B cell (primary cell): ENCODE measurements at regions not wholly inside any gene's neighbourhood (a gene's known extent, or its start where the extent isn't known, plus 50 kb on each side); places are given as distances from the start of the nearest gene placed in this dataset.

Experiments
- ATAC-seq: fragments of 200-7000 bp; cut with Tn5 transposase; one replicate; pipeline ENCODE4 v1.10.0; 2021; ENCODE audit warnings: low read depth, mild to moderate bottlenecking, moderate number of reproducible peaks, moderate library complexity
- CTCF ChIA-PET: fragments of 350-600 bp; sonication (Branson Sonifier 250); formaldehyde crosslinking; loops from one replicate; lab custom pipeline; 2021; ENCODE audit warnings: antibody characterized with exemption, inconsistent platforms; lab: Charles Lee
- POLR2A ChIA-PET: fragments of 350-600 bp; sonication (Branson Sonifier 250); formaldehyde crosslinking; loops from one replicate; lab custom pipeline; 2021; ENCODE audit warnings: antibody characterized with exemption; lab: Charles Lee
- DNase-seq: peaks from one replicate; pipeline ENCODE4 v3.0.0; 2013
- H2AFZ ChIP-seq: 2 replicates; pipeline ENCODE4 v1.6.1; 2012; ENCODE audit warnings: mild to moderate bottlenecking, low read depth, low read length; ENCODE audit not compliant: insufficient read depth, poor library complexity, severe bottlenecking
- H3K27ac ChIP-seq, 2 donors: 1 replicate in 1 of 2; 2 replicates in 1 of 2; pipeline ENCODE4 v1.5.1; 2012 to 2013; ENCODE audit warnings: low read length in 2 of 2, mild to moderate bottlenecking in 2 of 2, moderate library complexity in 1 of 2
- H3K27me3 ChIP-seq, 4 experiments: fragments of 200-600 bp in 1 of 4; sonication (generic) in 1 of 4; replicated peaks in 1 of 4; 1 replicate in 2 of 4; 2 replicates in 2 of 4; pipeline versions ENCODE4 v1.6.1 to v1.7.0; 2013 to 2016; ENCODE audit warnings: low read length in 3 of 4, mild to moderate bottlenecking in 2 of 4, mixed read lengths in 1 of 4, moderate library complexity in 1 of 4; ENCODE audit not compliant: insufficient read depth in 4 of 4, control insufficient read depth in 3 of 4; ENCODE audit errors: control extremely low read depth in 1 of 4
- H3K36me3 ChIP-seq, 2 experiments: replicated peaks in 1 of 2; 1 replicate in 1 of 2; 2 replicates in 1 of 2; pipeline versions ENCODE4 v1.6.1 to v1.7.1; 2013; ENCODE audit warnings: low read length in 1 of 2; ENCODE audit not compliant: insufficient read depth in 2 of 2, control insufficient read depth in 1 of 2; ENCODE audit errors: control extremely low read depth in 1 of 2, extremely low read depth in 1 of 2
- H3K4me1 ChIP-seq, 2 donors: fragments of 200-600 bp in 1 of 2; sonication (generic) in 1 of 2; 1 replicate in 1 of 2; 2 replicates in 1 of 2; pipeline versions ENCODE4 v1.5.1 to v1.6.1; 2013 to 2017; ENCODE audit warnings: low read length in 2 of 2; ENCODE audit not compliant: control insufficient read depth in 2 of 2, insufficient read depth in 2 of 2
- H3K4me2 ChIP-seq: replicated peaks from 2 replicates; pipeline ENCODE3; 2012; ENCODE audit warnings: mild to moderate bottlenecking, low read depth, low read length; ENCODE audit not compliant: poor library complexity, severe bottlenecking
- H3K4me3 ChIP-seq, 5 experiments: fragments of 200-600 bp in 1 of 5; sonication (generic) in 1 of 5; 1 replicate in 3 of 5; 2 replicates in 2 of 5; pipeline versions ENCODE4 v1.5.1 to v1.7.0; 2011 to 2016; ENCODE audit warnings: low read length in 4 of 5, mild to moderate bottlenecking in 4 of 5, low read depth in 2 of 5, control low read depth in 1 of 5, moderate library complexity in 1 of 5; ENCODE audit not compliant: insufficient read depth in 1 of 5; ENCODE audit errors: control extremely low read depth in 1 of 5, extremely low read depth in 1 of 5
- H3K79me2 ChIP-seq: fragments of 200-600 bp; sonication (generic); one replicate; pipeline ENCODE4 v1.6.0; 2016; ENCODE audit warnings: low read length; ENCODE audit not compliant: control insufficient read depth, insufficient read depth
- H3K9ac ChIP-seq: fragments of 200-600 bp; sonication (generic); 2 replicates; pipeline ENCODE4 v1.6.1; 2017; ENCODE audit warnings: mild to moderate bottlenecking, low read length, moderate library complexity
- H3K9me3 ChIP-seq, 3 donors: one replicate each; pipeline versions ENCODE4 v1.6.1 to v1.7.1; 2013; ENCODE audit warnings: low read length in 2 of 3; ENCODE audit not compliant: control insufficient read depth in 2 of 3, insufficient read depth in 1 of 3; ENCODE audit errors: control extremely low read depth in 1 of 3
- H4K20me1 ChIP-seq: 2 replicates; pipeline ENCODE4 v1.6.0; 2012; ENCODE audit warnings: mild to moderate bottlenecking, low read length; ENCODE audit not compliant: insufficient read depth, control insufficient read depth, poor library complexity, severe bottlenecking
- H3K27ac Mint-ChIP-seq: one replicate; pipeline ENCODE4 v1.8.0; 2021; ENCODE audit warnings: mixed read lengths
- H3K27me3 Mint-ChIP-seq: one replicate; pipeline ENCODE4 v1.8.0; 2021; ENCODE audit warnings: mixed read lengths
- H3K4me1 Mint-ChIP-seq: one replicate; pipeline ENCODE4 v1.8.0; 2021; ENCODE audit warnings: mixed read lengths
- H3K4me3 Mint-ChIP-seq: one replicate; pipeline ENCODE4 v1.8.0; 2021; ENCODE audit warnings: mixed read lengths
- H3K9me3 Mint-ChIP-seq: one replicate; pipeline ENCODE4 v1.8.0; 2022; ENCODE audit warnings: mixed read lengths; ENCODE audit not compliant: insufficient read depth
- EZH2 ChIP-seq: IDR thresholded peaks from 2 replicates; pipeline ENCODE4 v1.6.1; 2012; ENCODE audit warnings: borderline replicate concordance, low read depth, mild to moderate bottlenecking, moderate library complexity, low read length; ENCODE audit not compliant: insufficient read depth, poor library complexity, severe bottlenecking
- WGBS: methylation state at CpG from one replicate; pipeline ENCODE4 v1.1.5; 2013; ENCODE audit warnings: missing lambda C conversion rate; ENCODE audit not compliant: insufficient coverage; 5-methylcytosine and 5-hydroxymethylcytosine counted together
- intact Hi-C: fragments of 100-400 bp; cut with micrococcal nuclease; formaldehyde crosslinking; loops from one replicate; pipeline ENCODE4 v1.10.0; 2022
- TF ChIP-seq, protein P1 (sequence below): fragments of 200-600 bp; IDR thresholded peaks from one replicate; pipeline ENCODE4 v1.8.0; 2022; ENCODE audit warnings: antibody characterized with exemption, mild to moderate bottlenecking

- H3K9me3 ChIP-seq = peaks cover 0 to 33% (median 0%) of the 10 kb centered on the region in 3 donors
- H3K27ac Mint-ChIP-seq = no peak overlapping the region
- H3K27me3 ChIP-seq = no peaks in the 10 kb centered on the region
- H3K4me1 ChIP-seq = no peaks in the 10 kb centered on the region
- 86% methylated on average over 3 of the region's 3 CpGs for WGBS
- TF ChIP-seq, protein P1, sequence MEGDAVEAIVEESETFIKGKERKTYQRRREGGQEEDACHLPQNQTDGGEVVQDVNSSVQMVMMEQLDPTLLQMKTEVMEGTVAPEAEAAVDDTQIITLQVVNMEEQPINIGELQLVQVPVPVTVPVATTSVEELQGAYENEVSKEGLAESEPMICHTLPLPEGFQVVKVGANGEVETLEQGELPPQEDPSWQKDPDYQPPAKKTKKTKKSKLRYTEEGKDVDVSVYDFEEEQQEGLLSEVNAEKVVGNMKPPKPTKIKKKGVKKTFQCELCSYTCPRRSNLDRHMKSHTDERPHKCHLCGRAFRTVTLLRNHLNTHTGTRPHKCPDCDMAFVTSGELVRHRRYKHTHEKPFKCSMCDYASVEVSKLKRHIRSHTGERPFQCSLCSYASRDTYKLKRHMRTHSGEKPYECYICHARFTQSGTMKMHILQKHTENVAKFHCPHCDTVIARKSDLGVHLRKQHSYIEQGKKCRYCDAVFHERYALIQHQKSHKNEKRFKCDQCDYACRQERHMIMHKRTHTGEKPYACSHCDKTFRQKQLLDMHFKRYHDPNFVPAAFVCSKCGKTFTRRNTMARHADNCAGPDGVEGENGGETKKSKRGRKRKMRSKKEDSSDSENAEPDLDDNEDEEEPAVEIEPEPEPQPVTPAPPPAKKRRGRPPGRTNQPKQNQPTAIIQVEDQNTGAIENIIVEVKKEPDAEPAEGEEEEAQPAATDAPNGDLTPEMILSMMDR = no peak
- no peak for TF ChIP-seq EZH2
- no peak overlapping the region for H3K27ac ChIP-seq
- DNase-seq (no peak), ATAC-seq (no peak)
- H3K4me3 ChIP-seq = no peak overlapping the region
- ChIA-PET POLR2A (no interaction called here), CTCF (no interaction called here)
- H3K27me3 Mint-ChIP-seq = no peaks in the 10 kb centered on the region
- no peaks in the 10 kb centered on the region for H4K20me1 ChIP-seq
- no peak overlapping the region for H3K9ac ChIP-seq
- H2AFZ ChIP-seq = no peak overlapping the region
- H3K4me2 ChIP-seq = no peak overlapping the region
- intact Hi-C loops = no loop called here
- no peak overlapping the region for H3K4me3 Mint-ChIP-seq
- no peaks in the 10 kb centered on the region for H3K36me3 ChIP-seq
- H3K9me3 Mint-ChIP-seq = no peaks in the 10 kb centered on the region
- no peaks in the 10 kb centered on the region for H3K4me1 Mint-ChIP-seq
- no peaks in the 10 kb centered on the region for H3K79me2 ChIP-seq
Measured at GRCh38 chr10:130492266-130492934, 356.2 kb downstream of the GLRX3 start.

DNA sequence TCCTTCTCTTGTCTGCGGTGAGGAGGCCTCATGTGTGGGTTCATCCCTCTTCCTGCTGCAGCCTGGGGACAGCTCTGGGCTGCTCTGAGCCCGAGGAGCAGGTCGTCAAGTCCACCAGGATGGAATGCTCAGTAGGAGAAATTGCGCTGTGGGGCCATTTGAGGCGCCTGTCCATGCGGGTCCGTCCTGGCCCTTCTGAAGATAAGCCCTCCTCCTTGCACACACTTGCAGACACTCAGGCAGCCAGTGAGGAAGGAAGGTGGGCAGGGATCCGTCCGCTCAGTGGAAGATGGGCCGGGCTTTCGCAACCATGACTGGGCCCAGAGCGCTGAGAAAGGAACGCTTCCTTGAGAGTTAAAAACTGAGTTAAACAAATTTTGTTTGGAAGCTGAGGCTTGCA, 356.8 kb downstream of the GLRX3 start:
- H3K79me2 ChIP-seq = no peaks in the 10 kb centered on the region
- no peak overlapping the region for H3K27ac ChIP-seq
- no peaks in the 10 kb centered on the region for H3K36me3 ChIP-seq
- H3K4me2 ChIP-seq = no peak overlapping the region
- no peak overlapping the region for H3K4me3 Mint-ChIP-seq
- no peak overlapping the region for H3K4me3 ChIP-seq
- H4K20me1 ChIP-seq = no peaks in the 10 kb centered on the region
- no peak overlapping the region for H3K9ac ChIP-seq
- no peak for ATAC-seq
- 88% methylated on average over 13 of the region's 13 CpGs for WGBS
- no peak for DNase-seq
- H3K27ac Mint-ChIP-seq = no peak overlapping the region
- intact Hi-C loops = no loop called here
- peaks cover 0 to 39% (median 0%) of the 10 kb centered on the region in 3 donors for H3K9me3 ChIP-seq
- H3K4me1 Mint-ChIP-seq = no peaks in the 10 kb centered on the region
- H3K27me3 ChIP-seq = no peaks in the 10 kb centered on the region
- H3K4me1 ChIP-seq = no peaks in the 10 kb centered on the region
- ChIA-PET POLR2A (no interaction called here), CTCF (no interaction called here)
- TF ChIP-seq EZH2 = no peak
- TF ChIP-seq, protein P1 = no peak
- no peak overlapping the region for H2AFZ ChIP-seq
- H3K9me3 Mint-ChIP-seq = no peaks in the 10 kb centered on the region
- no peaks in the 10 kb centered on the region for H3K27me3 Mint-ChIP-seq
